ENCODE measurements at regions not wholly inside any gene's neighbourhood (a gene's known extent, or its start where the extent isn't known, plus 50 kb on each side); places are given as distances from the start of the nearest gene placed in this dataset.

GRCh38 chr5:167816354-167816753, 475.1 kb upstream of the WWC1 start:
- no peak overlapping the region for H3K27ac ChIP-seq (ENCODE audit: insufficient read depth, low read length, poor library complexity, severe bottlenecking)
- DNase-seq (no peak), ATAC-seq (ENCODE audit: low read depth in 2 of 2) (no peak)
- Mint-ChIP-seq H3K4me3 (no peak overlapping the region), H3K9me3 (peaks cover 0 to 3% (median 2%) of the 10 kb centered on the region in 7 donors), H3K36me3 (no peaks in the 10 kb centered on the region), H3K27ac (no peak overlapping the region), H3K27me3 (no peaks in the 10 kb centered on the region), H3K4me1 (no peaks in the 10 kb centered on the region)
- H3K27me3 ChIP-seq (ENCODE audit: control insufficient read depth, insufficient read depth, low read length) = no peaks in the 10 kb centered on the region
- H3K36me3 ChIP-seq (ENCODE audit: control insufficient read depth, insufficient read depth, low read length) = no peaks in the 10 kb centered on the region
- H3K4me3 ChIP-seq (ENCODE audit: low read depth, low read length) = no peak overlapping the region
- no peaks in the 10 kb centered on the region for H3K9me3 ChIP-seq (ENCODE audit: control insufficient read depth in 2 of 2, low read length in 2 of 2)
- H3K4me1 ChIP-seq (ENCODE audit: control insufficient read depth, insufficient read depth, low read length, poor library complexity, severe bottlenecking) = no peaks in the 10 kb centered on the region

- Mint-ChIP-seq H3K36me3 (no peaks in the 10 kb centered on the region), H3K9me3 (peaks cover 0 to 3% (median 2%) of the 10 kb centered on the region in 7 donors)
Observed at GRCh38 chr5:167816864-167817263, 474.6 kb upstream of the WWC1 start.

GRCh38 chr5:167819406-167819805, 472.0 kb upstream of the WWC1 start:
- H3K4me1 ChIP-seq (ENCODE audit: control insufficient read depth, insufficient read depth, low read length, poor library complexity, severe bottlenecking) = no peaks in the 10 kb centered on the region
- H3K4me3 ChIP-seq (ENCODE audit: low read depth, low read length) = no peak overlapping the region
- H3K27me3 Mint-ChIP-seq = no peaks in the 10 kb centered on the region
- no peak for DNase-seq
- ATAC-seq (ENCODE audit: low read depth in 2 of 2) = no peak
- H3K27ac ChIP-seq (ENCODE audit: insufficient read depth, low read length, poor library complexity, severe bottlenecking) = no peak overlapping the region
- H3K27ac Mint-ChIP-seq = no peak overlapping the region
- no peak overlapping the region for H3K4me3 Mint-ChIP-seq
- no peaks in the 10 kb centered on the region for H3K36me3 ChIP-seq (ENCODE audit: control insufficient read depth, insufficient read depth, low read length)
- no peaks in the 10 kb centered on the region for H3K9me3 ChIP-seq (ENCODE audit: control insufficient read depth in 2 of 2, low read length in 2 of 2)
- H3K27me3 ChIP-seq (ENCODE audit: control insufficient read depth, insufficient read depth, low read length) = no peaks in the 10 kb centered on the region
- H3K36me3 Mint-ChIP-seq = no peaks in the 10 kb centered on the region
- H3K4me1 Mint-ChIP-seq = no peaks in the 10 kb centered on the region
- H3K9me3 Mint-ChIP-seq = peaks cover 0 to 3% (median 2%) of the 10 kb centered on the region in 7 donors

More at GRCh38 chr5:167816864-167817263, 474.6 kb upstream of the WWC1 start:
- Mint-ChIP-seq H3K4me1 (no peaks in the 10 kb centered on the region), H3K27me3 (no peaks in the 10 kb centered on the region), H3K4me3 (no peak overlapping the region), H3K27ac (no peak overlapping the region)
- no peaks in the 10 kb centered on the region for H3K9me3 ChIP-seq (ENCODE audit: control insufficient read depth in 2 of 2, low read length in 2 of 2)
- ATAC-seq (ENCODE audit: low read depth in 2 of 2) = no peak
- no peak overlapping the region for H3K4me3 ChIP-seq (ENCODE audit: low read depth, low read length)
- no peaks in the 10 kb centered on the region for H3K36me3 ChIP-seq (ENCODE audit: control insufficient read depth, insufficient read depth, low read length)
- H3K27ac ChIP-seq (ENCODE audit: insufficient read depth, low read length, poor library complexity, severe bottlenecking) = no peak overlapping the region
- H3K27me3 ChIP-seq (ENCODE audit: control insufficient read depth, insufficient read depth, low read length) = no peaks in the 10 kb centered on the region
- no peaks in the 10 kb centered on the region for H3K4me1 ChIP-seq (ENCODE audit: control insufficient read depth, insufficient read depth, low read length, poor library complexity, severe bottlenecking)
- DNase-seq = no peak

GRCh38 chr5:167820101-167820990, 471.1 kb upstream of the WWC1 start:
- Histone ChIP-seq H3K9me3 (ENCODE audit: control insufficient read depth in 2 of 2, low read length in 2 of 2) (no peaks in the 10 kb centered on the region), H3K27me3 (ENCODE audit: control insufficient read depth, insufficient read depth, low read length) (no peaks in the 10 kb centered on the region), H3K36me3 (ENCODE audit: control insufficient read depth, insufficient read depth, low read length) (no peaks in the 10 kb centered on the region), H3K4me1 (ENCODE audit: control insufficient read depth, insufficient read depth, low read length, poor library complexity, severe bottlenecking) (no peaks in the 10 kb centered on the region), H3K4me3 (ENCODE audit: low read depth, low read length) (no peak overlapping the region), H3K27ac (ENCODE audit: insufficient read depth, low read length, poor library complexity, severe bottlenecking) (no peak overlapping the region)
- Mint-ChIP-seq H3K4me1 (no peaks in the 10 kb centered on the region), H3K9me3 (peaks cover 0 to 3% (median 2%) of the 10 kb centered on the region in 7 donors), H3K4me3 (no peak overlapping the region), H3K27ac (no peak overlapping the region), H3K36me3 (no peaks in the 10 kb centered on the region), H3K27me3 (no peaks in the 10 kb centered on the region)
- ATAC-seq (ENCODE audit: low read depth in 2 of 2) (no peak), DNase-seq (no peak)

GRCh38 chr5:167821151-167821550, 470.3 kb upstream of the WWC1 start:
- Mint-ChIP-seq H3K27ac (no peak overlapping the region), H3K27me3 (no peaks in the 10 kb centered on the region)
- ATAC-seq (ENCODE audit: low read depth in 2 of 2) = no peak

GRCh38 chr5:167821669-167822068, 469.8 kb upstream of the WWC1 start:
- Histone ChIP-seq H3K4me1 (ENCODE audit: control insufficient read depth, insufficient read depth, low read length, poor library complexity, severe bottlenecking) (no peaks in the 10 kb centered on the region), H3K27me3 (ENCODE audit: control insufficient read depth, insufficient read depth, low read length) (no peaks in the 10 kb centered on the region), H3K9me3 (ENCODE audit: control insufficient read depth in 2 of 2, low read length in 2 of 2) (no peaks in the 10 kb centered on the region), H3K27ac (ENCODE audit: insufficient read depth, low read length, poor library complexity, severe bottlenecking) (no peak overlapping the region), H3K4me3 (ENCODE audit: low read depth, low read length) (no peak overlapping the region), H3K36me3 (ENCODE audit: control insufficient read depth, insufficient read depth, low read length) (no peaks in the 10 kb centered on the region)
- Mint-ChIP-seq H3K27ac (no peak overlapping the region), H3K36me3 (no peaks in the 10 kb centered on the region), H3K9me3 (peaks cover 0 to 4% (median 2%) of the 10 kb centered on the region in 7 donors), H3K4me1 (no peaks in the 10 kb centered on the region), H3K4me3 (no peak overlapping the region), H3K27me3 (no peaks in the 10 kb centered on the region)
- ATAC-seq (ENCODE audit: low read depth in 2 of 2) (no peak), DNase-seq (no peak)

More at GRCh38 chr5:167821151-167821550, 470.3 kb upstream of the WWC1 start:
- H3K27ac ChIP-seq (ENCODE audit: insufficient read depth, low read length, poor library complexity, severe bottlenecking) = no peak overlapping the region
- H3K36me3 ChIP-seq (ENCODE audit: control insufficient read depth, insufficient read depth, low read length) = no peaks in the 10 kb centered on the region
- DNase-seq = no peak
- Mint-ChIP-seq H3K36me3 (no peaks in the 10 kb centered on the region), H3K4me1 (no peaks in the 10 kb centered on the region), H3K9me3 (peaks cover 0 to 3% (median 2%) of the 10 kb centered on the region in 7 donors), H3K4me3 (no peak overlapping the region)
- no peaks in the 10 kb centered on the region for H3K9me3 ChIP-seq (ENCODE audit: control insufficient read depth in 2 of 2, low read length in 2 of 2)
- no peaks in the 10 kb centered on the region for H3K27me3 ChIP-seq (ENCODE audit: control insufficient read depth, insufficient read depth, low read length)
- no peaks in the 10 kb centered on the region for H3K4me1 ChIP-seq (ENCODE audit: control insufficient read depth, insufficient read depth, low read length, poor library complexity, severe bottlenecking)
- H3K4me3 ChIP-seq (ENCODE audit: low read depth, low read length) = no peak overlapping the region

GRCh38 chr5:167822241-167822640, 469.2 kb upstream of the WWC1 start:
- H3K4me1 ChIP-seq (ENCODE audit: control insufficient read depth, insufficient read depth, low read length, poor library complexity, severe bottlenecking) = no peaks in the 10 kb centered on the region
- no peak overlapping the region for H3K4me3 ChIP-seq (ENCODE audit: low read depth, low read length)
- H3K9me3 Mint-ChIP-seq = peaks cover 0 to 4% (median 2%) of the 10 kb centered on the region in 7 donors
- no peaks in the 10 kb centered on the region for H3K36me3 Mint-ChIP-seq
- H3K9me3 ChIP-seq (ENCODE audit: control insufficient read depth in 2 of 2, low read length in 2 of 2) = no peaks in the 10 kb centered on the region
- H3K27ac Mint-ChIP-seq = no peak overlapping the region
- no peaks in the 10 kb centered on the region for H3K4me1 Mint-ChIP-seq
- no peaks in the 10 kb centered on the region for H3K27me3 ChIP-seq (ENCODE audit: control insufficient read depth, insufficient read depth, low read length)
- ATAC-seq (ENCODE audit: low read depth in 2 of 2) = no peak
- no peaks in the 10 kb centered on the region for H3K36me3 ChIP-seq (ENCODE audit: control insufficient read depth, insufficient read depth, low read length)
- DNase-seq = no peak
- H3K27ac ChIP-seq (ENCODE audit: insufficient read depth, low read length, poor library complexity, severe bottlenecking) = no peak overlapping the region
- no peaks in the 10 kb centered on the region for H3K27me3 Mint-ChIP-seq
- no peak overlapping the region for H3K4me3 Mint-ChIP-seq

GRCh38 chr5:167823405-167823804, 468.0 kb upstream of the WWC1 start:
- ATAC-seq (ENCODE audit: low read depth in 2 of 2) = no peak
- H3K4me3 Mint-ChIP-seq = no peak overlapping the region

More at GRCh38 chr5:167823405-167823804, 468.0 kb upstream of the WWC1 start:
- DNase-seq = no peak
- H3K9me3 Mint-ChIP-seq = peaks cover 0 to 4% (median 2%) of the 10 kb centered on the region in 7 donors
- H3K36me3 ChIP-seq (ENCODE audit: control insufficient read depth, insufficient read depth, low read length) = no peaks in the 10 kb centered on the region
- no peaks in the 10 kb centered on the region for H3K27me3 Mint-ChIP-seq
- H3K27ac ChIP-seq (ENCODE audit: insufficient read depth, low read length, poor library complexity, severe bottlenecking) = no peak overlapping the region
- H3K4me1 ChIP-seq (ENCODE audit: control insufficient read depth, insufficient read depth, low read length, poor library complexity, severe bottlenecking) = no peaks in the 10 kb centered on the region
- H3K4me3 ChIP-seq (ENCODE audit: low read depth, low read length) = no peak overlapping the region
- no peaks in the 10 kb centered on the region for H3K9me3 ChIP-seq (ENCODE audit: control insufficient read depth in 2 of 2, low read length in 2 of 2)
- H3K36me3 Mint-ChIP-seq = no peaks in the 10 kb centered on the region
- H3K27me3 ChIP-seq (ENCODE audit: control insufficient read depth, insufficient read depth, low read length) = no peaks in the 10 kb centered on the region
- no peaks in the 10 kb centered on the region for H3K4me1 Mint-ChIP-seq
- no peak overlapping the region for H3K27ac Mint-ChIP-seq
